ENCODE measurements at regions not wholly inside any gene's neighbourhood (a gene's known extent, or its start where the extent isn't known, plus 50 kb on each side); places are given as distances from the start of the nearest gene placed in this dataset.
A peak's percentile ranks its signal among the peaks of the same experiment; 100 is the strongest.

DNA sequence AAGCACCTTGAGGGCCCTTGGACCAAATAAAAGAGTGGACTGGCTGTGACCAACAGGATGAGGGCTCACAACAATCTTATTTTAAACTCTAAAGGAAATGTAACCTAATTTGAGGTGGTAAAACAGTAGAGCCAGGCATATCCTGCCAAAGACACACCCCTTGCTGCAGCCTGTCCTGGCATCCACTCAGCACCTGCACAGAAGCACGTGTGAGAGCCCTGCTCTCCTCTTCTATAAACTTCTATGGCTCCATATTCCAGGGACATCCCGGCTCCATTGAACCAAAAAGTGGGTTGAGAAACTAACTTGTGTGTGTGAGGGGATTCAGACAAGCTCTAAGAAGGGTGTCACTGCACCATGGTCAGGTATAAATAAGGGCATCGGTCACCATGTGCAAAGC is 190.9 kb upstream of the CHRNA7 start:
- Mint-ChIP-seq H3K36me3 (ENCODE audit: low read depth) (no peaks in the 10 kb centered on the region), H3K27ac (ENCODE audit: unreplicated experiment) (no peak overlapping the region), H3K4me1 (no peaks in the 10 kb centered on the region), H3K4me3 (no peak overlapping the region), H3K9me3 (no peaks in the 10 kb centered on the region), H3K27me3 (ENCODE audit: low read depth) (no peaks in the 10 kb centered on the region)
- TF ChIP-seq, protein P1, sequence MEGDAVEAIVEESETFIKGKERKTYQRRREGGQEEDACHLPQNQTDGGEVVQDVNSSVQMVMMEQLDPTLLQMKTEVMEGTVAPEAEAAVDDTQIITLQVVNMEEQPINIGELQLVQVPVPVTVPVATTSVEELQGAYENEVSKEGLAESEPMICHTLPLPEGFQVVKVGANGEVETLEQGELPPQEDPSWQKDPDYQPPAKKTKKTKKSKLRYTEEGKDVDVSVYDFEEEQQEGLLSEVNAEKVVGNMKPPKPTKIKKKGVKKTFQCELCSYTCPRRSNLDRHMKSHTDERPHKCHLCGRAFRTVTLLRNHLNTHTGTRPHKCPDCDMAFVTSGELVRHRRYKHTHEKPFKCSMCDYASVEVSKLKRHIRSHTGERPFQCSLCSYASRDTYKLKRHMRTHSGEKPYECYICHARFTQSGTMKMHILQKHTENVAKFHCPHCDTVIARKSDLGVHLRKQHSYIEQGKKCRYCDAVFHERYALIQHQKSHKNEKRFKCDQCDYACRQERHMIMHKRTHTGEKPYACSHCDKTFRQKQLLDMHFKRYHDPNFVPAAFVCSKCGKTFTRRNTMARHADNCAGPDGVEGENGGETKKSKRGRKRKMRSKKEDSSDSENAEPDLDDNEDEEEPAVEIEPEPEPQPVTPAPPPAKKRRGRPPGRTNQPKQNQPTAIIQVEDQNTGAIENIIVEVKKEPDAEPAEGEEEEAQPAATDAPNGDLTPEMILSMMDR (conservative IDR thresholded peaks at IDR 0.05): no peak
- DNase-seq (ENCODE audit: low read depth, low spot score): no peak

DNA sequence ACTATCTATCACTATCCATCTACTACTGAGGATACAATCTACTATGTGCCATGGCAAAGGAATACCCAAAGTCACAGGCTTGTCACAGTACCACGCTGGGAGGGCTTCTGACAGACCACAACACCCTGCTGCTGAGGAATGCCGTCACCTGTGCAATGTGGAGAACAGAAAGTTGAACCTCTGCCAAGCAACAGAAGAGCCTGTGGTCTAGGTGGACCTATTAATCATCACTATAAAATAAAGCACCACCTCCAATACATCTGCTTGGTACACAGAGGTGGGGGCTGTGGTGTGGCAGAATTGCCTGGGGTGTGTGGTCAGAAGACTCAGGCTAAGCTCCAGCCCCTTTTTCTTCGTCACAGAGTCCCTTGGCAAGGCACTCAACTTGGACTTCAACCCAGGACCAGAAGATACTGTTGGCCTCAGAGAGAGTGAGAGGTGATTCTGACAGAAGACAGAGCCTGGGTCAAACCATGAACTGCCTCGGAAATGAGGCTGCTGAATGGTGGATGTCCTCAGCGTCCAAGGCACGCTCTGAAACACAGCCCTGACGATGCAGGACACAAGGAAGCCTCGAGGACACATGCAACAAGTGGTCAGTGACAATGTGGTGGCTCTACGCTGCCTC is 189.4 kb upstream of the CHRNA7 start:
- H3K36me3 Mint-ChIP-seq (ENCODE audit: low read depth): no peaks in the 10 kb centered on the region
- no peak overlapping the region for H3K4me3 Mint-ChIP-seq
- H3K27me3 Mint-ChIP-seq (ENCODE audit: low read depth): no peaks in the 10 kb centered on the region
- TF ChIP-seq, protein P1 (conservative IDR thresholded peaks at IDR 0.05): no peak
- no peaks in the 10 kb centered on the region for H3K9me3 Mint-ChIP-seq
- DNase-seq (ENCODE audit: low read depth, low spot score): no peak
- no peak overlapping the region for H3K27ac Mint-ChIP-seq (ENCODE audit: unreplicated experiment)
- H3K4me1 Mint-ChIP-seq: no peaks in the 10 kb centered on the region

DNA sequence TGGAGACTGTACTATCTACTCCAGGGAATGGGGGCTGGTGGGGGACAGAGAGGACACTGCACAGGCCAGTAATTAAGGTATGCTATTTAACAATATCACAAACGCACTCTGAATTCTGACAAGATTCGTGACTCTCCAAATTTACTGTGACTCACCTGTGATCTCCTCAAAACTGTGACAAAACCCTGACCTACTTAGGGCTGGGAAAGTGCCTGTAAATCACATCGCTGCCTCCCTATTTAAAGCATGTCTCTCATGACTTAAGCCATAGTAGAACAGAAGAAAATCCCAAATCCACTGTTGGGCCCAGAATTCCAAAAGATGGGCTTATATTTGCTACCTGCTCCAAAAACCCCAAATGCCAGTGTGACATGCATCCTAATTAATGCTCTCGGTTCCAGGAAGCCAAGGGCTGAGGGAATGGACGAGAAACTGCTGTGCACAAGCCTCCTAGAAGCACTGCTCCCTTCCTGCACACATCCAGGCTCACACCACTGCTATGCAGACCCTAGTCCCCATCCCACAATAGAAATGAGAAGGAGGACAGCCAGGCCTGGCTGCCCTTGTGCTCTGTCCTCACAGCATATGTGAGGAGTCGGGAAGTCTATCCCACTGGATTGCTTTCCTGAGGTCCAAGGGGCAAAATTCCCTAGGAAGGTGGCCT is 187.7 kb upstream of the CHRNA7 start:
- Mint-ChIP-seq H3K36me3 (ENCODE audit: low read depth) (peaks cover 2% of the 10 kb centered on the region), H3K4me3 (no peak overlapping the region), H3K27ac (ENCODE audit: unreplicated experiment) (no peak overlapping the region), H3K27me3 (ENCODE audit: low read depth) (no peaks in the 10 kb centered on the region), H3K4me1 (no peaks in the 10 kb centered on the region), H3K9me3 (no peaks in the 10 kb centered on the region)
- DNase-seq (ENCODE audit: low read depth, low spot score): no peak
- TF ChIP-seq, protein P1 (conservative IDR thresholded peaks at IDR 0.05): no peak

DNA sequence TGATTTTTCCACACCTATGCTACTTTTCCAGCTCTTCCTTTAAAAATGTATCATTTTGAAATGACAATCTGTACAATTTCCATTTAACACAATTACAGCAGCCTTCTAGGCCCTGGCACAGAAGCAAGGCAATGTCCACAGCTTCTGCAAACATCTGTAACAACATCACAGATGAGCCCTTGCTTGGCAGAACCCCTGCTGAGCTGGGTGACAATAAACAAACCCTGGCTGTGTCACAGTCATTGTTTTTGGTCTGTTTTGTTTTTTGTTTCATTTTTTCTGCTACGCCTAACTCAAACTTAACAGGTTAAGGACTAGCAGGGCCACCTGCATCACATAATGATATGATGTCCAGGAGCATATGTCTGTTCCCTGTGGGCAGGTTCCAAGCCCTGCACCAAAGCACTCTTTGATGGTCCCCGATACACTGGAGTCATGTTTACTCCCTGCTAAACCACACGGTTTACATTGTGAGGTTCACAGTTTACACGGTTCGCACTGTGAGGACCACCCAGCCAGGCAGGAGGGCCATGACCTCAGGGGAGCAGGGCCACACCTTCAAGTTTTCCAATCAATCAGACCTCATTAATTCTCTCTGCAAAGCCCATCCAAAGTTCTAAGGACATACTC is 186.8 kb upstream of the CHRNA7 start:
- Mint-ChIP-seq H3K27me3 (ENCODE audit: low read depth) (no peaks in the 10 kb centered on the region), H3K27ac (ENCODE audit: unreplicated experiment) (peak overlapping the region; percentile 19), H3K36me3 (ENCODE audit: low read depth) (peaks cover 3% of the 10 kb centered on the region), H3K4me3 (no peak overlapping the region), H3K9me3 (no peaks in the 10 kb centered on the region), H3K4me1 (no peaks in the 10 kb centered on the region)
- TF ChIP-seq, protein P1 (conservative IDR thresholded peaks at IDR 0.05): no peak
- DNase-seq (ENCODE audit: low read depth, low spot score): no peak

DNA sequence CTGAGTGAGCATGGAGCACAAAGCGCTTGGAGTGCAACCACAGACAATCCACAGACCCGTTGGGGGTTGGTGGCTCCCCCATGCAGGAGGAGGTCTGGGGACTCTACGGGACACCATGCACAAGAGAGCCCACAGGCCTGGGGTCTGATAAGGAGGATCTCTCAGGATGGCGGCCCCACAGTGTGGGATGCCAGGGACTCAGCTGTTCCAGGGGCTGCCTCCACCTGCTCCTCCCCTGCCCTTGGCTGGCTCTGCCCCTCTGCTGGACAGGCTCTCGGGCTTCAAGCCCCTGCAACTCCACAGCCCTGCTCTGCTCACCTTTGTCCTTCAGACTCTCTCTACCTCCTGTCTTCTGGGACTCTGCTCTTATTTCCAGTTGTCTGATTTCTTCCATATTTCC is 184.5 kb upstream of the CHRNA7 start:
- no peak for DNase-seq (ENCODE audit: low read depth, low spot score)
- H3K36me3 Mint-ChIP-seq (ENCODE audit: low read depth): peaks cover 4% of the 10 kb centered on the region
- H3K27ac Mint-ChIP-seq (ENCODE audit: unreplicated experiment): no peak overlapping the region
- no peaks in the 10 kb centered on the region for H3K27me3 Mint-ChIP-seq (ENCODE audit: low read depth)
- TF ChIP-seq, protein P1 (conservative IDR thresholded peaks at IDR 0.05): no peak
- H3K4me3 Mint-ChIP-seq: no peak overlapping the region
- H3K9me3 Mint-ChIP-seq: no peaks in the 10 kb centered on the region
- H3K4me1 Mint-ChIP-seq: no peaks in the 10 kb centered on the region

Data from neural crest cell (in vitro differentiated cells).